NCI-H1105 (cell line): ENCODE measurements at regions not wholly inside any gene's neighbourhood (a gene's known extent, or its start where the extent isn't known, plus 50 kb on each side); places are given as distances from the start of the nearest gene placed in this dataset.

ENCODE experiments used
- DNase-seq: peaks from one replicate; lab custom pipeline; 2025; lab: John Stamatoyannopoulos, UW

DNA sequence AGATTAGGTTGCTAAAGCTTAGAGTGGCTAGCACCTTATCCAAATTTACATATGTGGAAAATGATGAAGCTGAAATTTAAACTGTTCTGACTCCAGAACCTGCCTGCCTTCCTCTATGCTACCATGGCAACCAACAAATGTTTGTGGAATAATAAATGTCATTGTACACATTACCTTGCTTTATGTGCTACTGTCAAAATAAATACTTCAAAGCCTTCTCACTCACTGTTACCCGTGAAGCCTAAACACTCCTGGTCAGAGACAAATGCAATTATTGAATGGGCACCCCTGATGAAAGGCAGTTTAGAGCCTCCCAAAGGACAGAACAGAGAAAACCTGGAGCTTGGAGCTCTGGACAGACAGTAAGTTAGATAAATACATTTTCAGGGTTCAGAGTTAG lies 158.6 kb downstream of the FAM114A2 start:
- DNase-seq = no peak

DNA sequence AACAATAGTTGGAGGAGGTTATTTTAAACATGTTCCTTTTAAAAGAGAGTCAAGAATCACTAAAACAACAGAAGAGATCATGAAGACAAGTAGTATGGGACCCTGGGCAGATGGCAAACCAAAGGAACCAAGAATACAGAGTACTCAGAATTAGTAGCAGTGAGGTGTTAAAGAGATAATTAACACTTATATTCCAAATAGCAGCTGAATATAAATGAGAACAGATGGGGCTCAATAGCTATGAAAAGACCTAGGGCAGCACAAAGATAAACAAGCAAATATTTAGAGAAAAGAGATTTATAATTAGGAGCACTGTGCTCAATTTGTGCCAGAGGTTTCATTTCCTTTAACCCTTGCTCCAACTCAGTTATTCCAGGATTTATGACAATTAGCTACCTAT lies 159.1 kb downstream of the FAM114A2 start:
- no peak for DNase-seq

DNA sequence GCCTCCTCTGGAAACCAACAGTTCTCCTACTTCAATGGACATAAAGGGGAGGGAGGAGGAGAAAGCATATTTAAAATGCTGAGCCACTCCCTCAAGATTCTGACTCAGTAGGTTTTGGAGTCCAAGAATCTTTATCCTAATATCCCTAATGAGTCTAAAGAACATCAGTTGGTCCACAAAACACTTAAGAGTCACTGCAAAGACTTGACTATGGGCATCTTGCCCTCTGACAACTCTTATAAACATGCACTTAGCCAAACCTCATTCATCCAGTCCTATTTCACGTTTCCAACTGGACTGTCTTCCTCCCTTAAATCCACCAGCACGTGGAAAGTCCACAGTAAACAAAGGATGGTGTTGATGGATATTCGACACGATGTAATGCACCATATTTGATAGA lies 172.5 kb downstream of the FAM114A2 start:
- DNase-seq = no peak

DNA sequence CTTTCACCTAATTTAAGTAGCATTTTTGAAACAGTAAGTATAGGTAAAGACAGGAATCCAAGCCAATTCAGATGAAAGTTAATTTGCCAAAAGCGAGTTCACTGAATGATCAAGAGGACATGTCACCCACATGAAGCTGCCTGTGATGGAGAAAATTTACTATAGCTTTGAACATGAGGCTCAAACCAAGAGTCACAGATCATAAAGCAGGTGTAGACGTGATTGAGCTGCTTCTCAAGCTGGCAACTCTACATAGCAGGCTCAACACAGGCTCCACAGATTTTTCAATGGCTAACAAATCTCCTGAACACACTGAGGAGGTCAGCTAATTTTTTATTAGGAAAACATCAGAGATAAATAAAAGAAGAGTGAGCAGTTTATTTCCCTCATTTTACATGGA lies 173.7 kb downstream of the FAM114A2 start:
- no peak for DNase-seq

DNA sequence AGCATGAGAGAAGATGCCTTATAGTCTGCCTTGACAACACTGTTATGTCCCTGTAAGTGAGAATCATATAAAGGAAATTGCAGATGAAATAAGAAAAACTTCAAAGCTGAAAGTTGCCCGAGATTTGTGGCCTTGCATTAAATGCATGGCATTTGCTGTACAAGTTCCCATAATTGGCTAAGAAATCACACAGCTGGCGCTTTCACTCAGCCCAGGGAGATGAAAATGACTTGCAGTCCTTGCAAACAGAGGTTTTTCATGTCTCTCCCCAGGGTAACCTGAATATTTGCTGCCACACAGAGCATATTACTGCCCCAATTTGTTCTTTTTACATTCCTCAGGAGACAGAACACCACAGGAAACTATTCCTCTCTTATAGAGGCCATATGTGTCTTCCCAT lies 174.8 kb downstream of the FAM114A2 start:
- DNase-seq = no peak
